ENCODE measurements at regions not wholly inside any gene's neighbourhood (a gene's known extent, or its start where the extent isn't known, plus 50 kb on each side); places are given as distances from the start of the nearest gene placed in this dataset.
"Not testable (repeated sequence)": the region's sequence is repeated elsewhere in the genome, so short reads cannot be mapped to it uniquely, and the experiment has no call there.

GRCh38 chr2:217346043-217346442 lies 486.2 kb upstream of the TNP1 start:
- H3K79me2 ChIP-seq (ENCODE audit: insufficient read depth, low read length); H3K27ac ChIP-seq (ENCODE audit: low read depth, low read length); H3K4me1 ChIP-seq (ENCODE audit: insufficient read depth, low read length); DNase-seq (ENCODE audit: low read depth); H3K36me3 ChIP-seq (ENCODE audit: insufficient read depth, low read length); H4K20me1 ChIP-seq (ENCODE audit: insufficient read depth, low read length); H3K4me2 ChIP-seq (ENCODE audit: low read length); H3K27me3 Mint-ChIP-seq (ENCODE audit: low read depth, unreplicated experiment); H3K36me3 Mint-ChIP-seq (ENCODE audit: low read depth, unreplicated experiment); H3K4me3 ChIP-seq (ENCODE audit: insufficient read depth, low read depth, low read length); H3K4me1 Mint-ChIP-seq (ENCODE audit: low read depth, unreplicated experiment); H3K4me3 Mint-ChIP-seq (ENCODE audit: unreplicated experiment); H3K27ac Mint-ChIP-seq (ENCODE audit: unreplicated experiment); H3K27me3 ChIP-seq (ENCODE audit: insufficient read depth, low read length); H3K9ac ChIP-seq (ENCODE audit: low read length); H2AFZ ChIP-seq (ENCODE audit: low read depth, low read length); H3K9me3 ChIP-seq (ENCODE audit: insufficient read depth, low read depth, low read length): not testable (repeated sequence)
- peaks cover 12% of the 10 kb centered on the region for H3K9me3 Mint-ChIP-seq (ENCODE audit: unreplicated experiment)
- FAIRE-seq: peak; percentile 32

- H3K27ac Mint-ChIP-seq (ENCODE audit: unreplicated experiment): no peak overlapping the region
- no peak overlapping the region for H3K4me2 ChIP-seq (ENCODE audit: low read length)
- H2AFZ ChIP-seq (ENCODE audit: low read depth, low read length): no peak overlapping the region
- no peaks in the 10 kb centered on the region for H3K36me3 ChIP-seq (ENCODE audit: insufficient read depth, low read length)
- no peak for FAIRE-seq
- H3K9ac ChIP-seq (ENCODE audit: low read length): no peak overlapping the region
- DNase-seq (ENCODE audit: low read depth): no peak
- H3K4me1 ChIP-seq (ENCODE audit: insufficient read depth, low read length): peaks cover 8% of the 10 kb centered on the region
- no peaks in the 10 kb centered on the region for H3K36me3 Mint-ChIP-seq (ENCODE audit: low read depth, unreplicated experiment)
- no peaks in the 10 kb centered on the region for H3K27me3 ChIP-seq (ENCODE audit: insufficient read depth, low read length)
- H4K20me1 ChIP-seq (ENCODE audit: insufficient read depth, low read length): no peaks in the 10 kb centered on the region
- no peaks in the 10 kb centered on the region for H3K9me3 Mint-ChIP-seq (ENCODE audit: unreplicated experiment)
- peaks cover 25% of the 10 kb centered on the region for H3K4me1 Mint-ChIP-seq (ENCODE audit: low read depth, unreplicated experiment)
- H3K4me3 ChIP-seq (ENCODE audit: insufficient read depth, low read depth, low read length): no peak overlapping the region
- TF ChIP-seq EZH2 (IDR thresholded peaks at IDR 0.05; ENCODE audit: insufficient read depth, low read length) (no peak), CTCF (IDR thresholded peaks at IDR 0.05; ENCODE audit: insufficient read depth, low read depth, low read length) (no peak)
- H3K27me3 Mint-ChIP-seq (ENCODE audit: low read depth, unreplicated experiment): no peaks in the 10 kb centered on the region
- H3K27ac ChIP-seq (ENCODE audit: low read depth, low read length): no peak overlapping the region
- no peak overlapping the region for H3K4me3 Mint-ChIP-seq (ENCODE audit: unreplicated experiment)
- H3K79me2 ChIP-seq (ENCODE audit: insufficient read depth, low read length): no peaks in the 10 kb centered on the region
- no peaks in the 10 kb centered on the region for H3K9me3 ChIP-seq (ENCODE audit: insufficient read depth, low read depth, low read length)
Measured at GRCh38 chr2:217340899-217341298, 481.0 kb upstream of the TNP1 start.

- H3K4me1 ChIP-seq (ENCODE audit: insufficient read depth, low read length): peaks cover 8% of the 10 kb centered on the region
- FAIRE-seq: no peak
- H2AFZ ChIP-seq (ENCODE audit: low read depth, low read length): no peak overlapping the region
- Mint-ChIP-seq H3K36me3 (ENCODE audit: low read depth, unreplicated experiment) (no peaks in the 10 kb centered on the region), H3K4me3 (ENCODE audit: unreplicated experiment) (no peak overlapping the region), H3K4me1 (ENCODE audit: low read depth, unreplicated experiment) (peaks cover 26% of the 10 kb centered on the region), H3K27me3 (ENCODE audit: low read depth, unreplicated experiment) (no peaks in the 10 kb centered on the region), H3K9me3 (ENCODE audit: unreplicated experiment) (no peaks in the 10 kb centered on the region), H3K27ac (ENCODE audit: unreplicated experiment) (no peak overlapping the region)
- no peak overlapping the region for H3K4me2 ChIP-seq (ENCODE audit: low read length)
- H3K36me3 ChIP-seq (ENCODE audit: insufficient read depth, low read length): no peaks in the 10 kb centered on the region
- no peaks in the 10 kb centered on the region for H3K27me3 ChIP-seq (ENCODE audit: insufficient read depth, low read length)
- no peak overlapping the region for H3K4me3 ChIP-seq (ENCODE audit: insufficient read depth, low read depth, low read length)
- H3K9ac ChIP-seq (ENCODE audit: low read length): no peak overlapping the region
- no peaks in the 10 kb centered on the region for H4K20me1 ChIP-seq (ENCODE audit: insufficient read depth, low read length)
- H3K79me2 ChIP-seq (ENCODE audit: insufficient read depth, low read length): no peaks in the 10 kb centered on the region
- DNase-seq (ENCODE audit: low read depth): no peak
- no peaks in the 10 kb centered on the region for H3K9me3 ChIP-seq (ENCODE audit: insufficient read depth, low read depth, low read length)
- no peak overlapping the region for H3K27ac ChIP-seq (ENCODE audit: low read depth, low read length)
- no peak for TF ChIP-seq EZH2 (IDR thresholded peaks at IDR 0.05; ENCODE audit: insufficient read depth, low read length)
- no peak for TF ChIP-seq CTCF (IDR thresholded peaks at IDR 0.05; ENCODE audit: insufficient read depth, low read depth, low read length)
Measured at GRCh38 chr2:217340176-217340575, 480.3 kb upstream of the TNP1 start.
